ENCODE measurements at regions not wholly inside any gene's neighbourhood (a gene's known extent, or its start where the extent isn't known, plus 50 kb on each side); places are given as distances from the start of the nearest gene placed in this dataset.

GRCh38 chr10:47240173-47240572, 59.8 kb upstream of the GDF10 start:
- Histone ChIP-seq H3K27me3 (no peaks in the 10 kb centered on the region), H3K9me3 (peaks cover 0 to 4% of the 10 kb centered on the region in 2 donors), H3K4me3 (no peak overlapping the region), H3K27ac (no peak overlapping the region), H3K4me1 (no peaks in the 10 kb centered on the region), H3K36me3 (no peaks in the 10 kb centered on the region)
- in situ Hi-C loops (cut with MboI; ENCODE audit: low pct_ligation_motif_present in 1 of 4, low pct_unique_long_range_greater_than_20kb in 1 of 4, low sequenced_read_pairs in 3 of 4): no loop called here
- TF ChIP-seq EP300 (IDR thresholded peaks at IDR 0.05; ENCODE audit: low read depth): no peak
- no peak for TF ChIP-seq CTCF (IDR thresholded peaks at IDR 0.05)
- TF ChIP-seq POLR2AphosphoS5 (IDR thresholded peaks at IDR 0.05): no peak
- no peak for DNase-seq
- 100% methylated on average over 1 of the region's 1 CpG for WGBS, 2 donors (ENCODE audit: low coverage in 1 of 2)
- intact Hi-C loops (cut with DNase I; ENCODE audit: low total_unique reads): no loop called here

- peak; percentile 0 for DNase-seq
- in situ Hi-C loops (cut with MboI; ENCODE audit: low pct_ligation_motif_present in 1 of 4, low pct_unique_long_range_greater_than_20kb in 1 of 4, low sequenced_read_pairs in 3 of 4): no loop called here
- WGBS, 2 donors (ENCODE audit: low coverage in 1 of 2): 64% methylated on average over 2 of the region's 2 CpGs; no CpG with 5 or more reads in 1 of the 2 donors
Measured at GRCh38 chr10:47241256-47241655, 58.7 kb upstream of the GDF10 start.

GRCh38 chr10:47241946-47242867, 57.8 kb upstream of the GDF10 start:
- DNase-seq: peak; percentile 2
- Histone ChIP-seq H3K36me3 (no peaks in the 10 kb centered on the region), H3K4me1 (no peaks in the 10 kb centered on the region), H3K9me3 (no peaks in the 10 kb centered on the region), H3K27ac (no peak overlapping the region), H3K27me3 (no peaks in the 10 kb centered on the region), H3K4me3 (no peak overlapping the region)
- WGBS, 2 donors (ENCODE audit: low coverage in 1 of 2): 80 to 87% methylated on average over 2 to 9 of the region's 9 CpGs
- in situ Hi-C loops (cut with MboI; ENCODE audit: low pct_ligation_motif_present in 1 of 4, low pct_unique_long_range_greater_than_20kb in 1 of 4, low sequenced_read_pairs in 3 of 4) (no loop called here), intact Hi-C loops (cut with DNase I; ENCODE audit: low total_unique reads) (no loop called here)
- no peak for TF ChIP-seq POLR2A (IDR thresholded peaks at IDR 0.05)
- no peak for TF ChIP-seq EP300 (IDR thresholded peaks at IDR 0.05; ENCODE audit: low read depth)
- no peak for TF ChIP-seq CTCF (IDR thresholded peaks at IDR 0.05)
- TF ChIP-seq POLR2AphosphoS5 (IDR thresholded peaks at IDR 0.05): no peak

More at GRCh38 chr10:47241256-47241655, 58.7 kb upstream of the GDF10 start:
- Histone ChIP-seq H3K36me3 (no peaks in the 10 kb centered on the region), H3K9me3 (peaks cover 0 to 4% of the 10 kb centered on the region in 2 donors), H3K27ac (no peak overlapping the region), H3K4me3 (no peak overlapping the region), H3K27me3 (no peaks in the 10 kb centered on the region), H3K4me1 (no peaks in the 10 kb centered on the region)
- no peak for TF ChIP-seq POLR2A (IDR thresholded peaks at IDR 0.05)
- TF ChIP-seq EP300 (IDR thresholded peaks at IDR 0.05; ENCODE audit: low read depth): no peak
- TF ChIP-seq POLR2AphosphoS5 (IDR thresholded peaks at IDR 0.05): no peak
- no peak for TF ChIP-seq CTCF (IDR thresholded peaks at IDR 0.05)
- intact Hi-C loops (cut with DNase I; ENCODE audit: low total_unique reads): no loop called here

- Histone ChIP-seq H3K27me3 (no peaks in the 10 kb centered on the region), H3K27ac (no peak overlapping the region), H3K9me3 (no peaks in the 10 kb centered on the region), H3K4me1 (no peaks in the 10 kb centered on the region), H3K36me3 (no peaks in the 10 kb centered on the region), H3K4me3 (no peak overlapping the region)
- TF ChIP-seq EP300 (IDR thresholded peaks at IDR 0.05; ENCODE audit: low read depth) (no peak), CTCF (IDR thresholded peaks at IDR 0.05) (no peak), POLR2AphosphoS5 (IDR thresholded peaks at IDR 0.05) (no peak), POLR2A (IDR thresholded peaks at IDR 0.05) (no peak)
- 98 to 100% methylated on average over 1 to 4 of the region's 4 CpGs for WGBS, 2 donors (ENCODE audit: low coverage in 1 of 2)
- intact Hi-C loops (cut with DNase I; ENCODE audit: low total_unique reads) (no loop called here), in situ Hi-C loops (cut with MboI; ENCODE audit: low pct_ligation_motif_present in 1 of 4, low pct_unique_long_range_greater_than_20kb in 1 of 4, low sequenced_read_pairs in 3 of 4) (no loop called here)
- DNase-seq: peak; percentile 3
Measured at GRCh38 chr10:47243356-47243755, 56.6 kb upstream of the GDF10 start.
